ENCODE measurements at regions not wholly inside any gene's neighbourhood (a gene's known extent, or its start where the extent isn't known, plus 50 kb on each side); places are given as distances from the start of the nearest gene placed in this dataset.

DNA sequence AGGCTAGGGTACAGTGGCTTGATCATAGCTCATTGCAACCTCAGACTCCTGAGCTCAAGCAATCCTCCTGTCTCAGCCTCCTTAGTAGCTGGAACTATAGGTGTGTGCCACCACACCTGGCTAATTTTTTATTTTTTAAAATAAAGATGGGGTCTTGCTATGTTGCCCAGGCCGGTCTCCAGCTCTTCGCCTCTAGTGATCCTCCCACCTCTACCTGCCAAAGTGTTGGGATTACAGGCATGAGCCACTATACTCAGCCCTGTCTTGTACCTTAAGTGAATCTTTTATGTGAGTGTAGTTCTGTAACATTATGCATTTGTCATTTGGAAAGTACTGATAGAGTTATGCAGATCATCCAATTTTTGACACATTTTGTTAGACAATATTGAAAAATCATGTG, 66.9 kb upstream of the C15orf39 start:
- TF ChIP-seq, protein P1, sequence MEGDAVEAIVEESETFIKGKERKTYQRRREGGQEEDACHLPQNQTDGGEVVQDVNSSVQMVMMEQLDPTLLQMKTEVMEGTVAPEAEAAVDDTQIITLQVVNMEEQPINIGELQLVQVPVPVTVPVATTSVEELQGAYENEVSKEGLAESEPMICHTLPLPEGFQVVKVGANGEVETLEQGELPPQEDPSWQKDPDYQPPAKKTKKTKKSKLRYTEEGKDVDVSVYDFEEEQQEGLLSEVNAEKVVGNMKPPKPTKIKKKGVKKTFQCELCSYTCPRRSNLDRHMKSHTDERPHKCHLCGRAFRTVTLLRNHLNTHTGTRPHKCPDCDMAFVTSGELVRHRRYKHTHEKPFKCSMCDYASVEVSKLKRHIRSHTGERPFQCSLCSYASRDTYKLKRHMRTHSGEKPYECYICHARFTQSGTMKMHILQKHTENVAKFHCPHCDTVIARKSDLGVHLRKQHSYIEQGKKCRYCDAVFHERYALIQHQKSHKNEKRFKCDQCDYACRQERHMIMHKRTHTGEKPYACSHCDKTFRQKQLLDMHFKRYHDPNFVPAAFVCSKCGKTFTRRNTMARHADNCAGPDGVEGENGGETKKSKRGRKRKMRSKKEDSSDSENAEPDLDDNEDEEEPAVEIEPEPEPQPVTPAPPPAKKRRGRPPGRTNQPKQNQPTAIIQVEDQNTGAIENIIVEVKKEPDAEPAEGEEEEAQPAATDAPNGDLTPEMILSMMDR (conservative IDR thresholded peaks at IDR 0.05; ENCODE audit: low read depth, low read length), result no peak
- H3K4me3 ChIP-seq (ENCODE audit: low read depth, low read length), result no peak overlapping the region
- no peak for DNase-seq (ENCODE audit: low read depth)

DNA sequence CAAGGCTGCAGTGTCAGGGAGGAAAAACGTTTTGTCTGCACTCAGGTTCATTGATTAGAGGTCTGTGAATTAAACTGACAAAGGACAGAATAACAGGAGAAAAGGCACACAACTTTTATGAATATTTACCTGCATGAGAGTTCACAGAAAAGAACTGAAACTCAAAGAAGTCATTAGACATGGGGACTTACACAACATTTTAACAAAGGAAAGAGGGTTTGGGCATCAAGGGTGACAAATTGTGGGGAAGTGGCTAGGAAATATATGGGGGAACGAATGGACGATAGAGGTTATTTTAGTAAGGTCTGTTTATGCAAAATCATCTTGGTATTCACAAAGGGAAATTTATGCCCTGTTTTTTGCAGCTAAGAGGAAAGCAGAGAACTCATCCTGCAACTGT, 65.6 kb upstream of the C15orf39 start:
- TF ChIP-seq, protein P1 (conservative IDR thresholded peaks at IDR 0.05; ENCODE audit: low read depth, low read length), result no peak

DNA sequence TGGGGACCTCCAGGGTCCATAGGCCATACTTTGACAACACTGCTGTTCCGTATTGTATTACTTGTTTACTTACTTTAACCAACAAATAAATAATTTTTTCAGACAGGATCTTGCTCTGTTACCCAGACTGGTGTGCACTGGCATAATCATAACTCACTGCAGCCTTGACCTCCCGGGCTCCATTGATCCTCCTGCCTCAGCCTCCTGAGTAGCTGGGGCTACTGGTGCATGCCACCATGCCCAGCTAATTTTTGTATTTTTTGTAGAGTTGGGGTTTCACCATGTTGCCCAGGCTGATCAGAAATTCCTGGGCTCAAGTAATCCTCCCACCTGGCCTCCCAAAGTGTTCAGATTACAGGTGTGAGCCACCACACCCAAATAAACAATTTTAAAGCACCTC, 64.9 kb upstream of the C15orf39 start:
- TF ChIP-seq, protein P1 (conservative IDR thresholded peaks at IDR 0.05; ENCODE audit: low read depth, low read length), result no peak
- DNase-seq (ENCODE audit: low read depth), result no peak
- H3K4me3 ChIP-seq (ENCODE audit: low read depth, low read length), result no peak overlapping the region

More for the DNA sequence above, 65.6 kb upstream of the C15orf39 start:
- no peak for DNase-seq (ENCODE audit: low read depth)
- no peak overlapping the region for H3K4me3 ChIP-seq (ENCODE audit: low read depth, low read length)

DNA sequence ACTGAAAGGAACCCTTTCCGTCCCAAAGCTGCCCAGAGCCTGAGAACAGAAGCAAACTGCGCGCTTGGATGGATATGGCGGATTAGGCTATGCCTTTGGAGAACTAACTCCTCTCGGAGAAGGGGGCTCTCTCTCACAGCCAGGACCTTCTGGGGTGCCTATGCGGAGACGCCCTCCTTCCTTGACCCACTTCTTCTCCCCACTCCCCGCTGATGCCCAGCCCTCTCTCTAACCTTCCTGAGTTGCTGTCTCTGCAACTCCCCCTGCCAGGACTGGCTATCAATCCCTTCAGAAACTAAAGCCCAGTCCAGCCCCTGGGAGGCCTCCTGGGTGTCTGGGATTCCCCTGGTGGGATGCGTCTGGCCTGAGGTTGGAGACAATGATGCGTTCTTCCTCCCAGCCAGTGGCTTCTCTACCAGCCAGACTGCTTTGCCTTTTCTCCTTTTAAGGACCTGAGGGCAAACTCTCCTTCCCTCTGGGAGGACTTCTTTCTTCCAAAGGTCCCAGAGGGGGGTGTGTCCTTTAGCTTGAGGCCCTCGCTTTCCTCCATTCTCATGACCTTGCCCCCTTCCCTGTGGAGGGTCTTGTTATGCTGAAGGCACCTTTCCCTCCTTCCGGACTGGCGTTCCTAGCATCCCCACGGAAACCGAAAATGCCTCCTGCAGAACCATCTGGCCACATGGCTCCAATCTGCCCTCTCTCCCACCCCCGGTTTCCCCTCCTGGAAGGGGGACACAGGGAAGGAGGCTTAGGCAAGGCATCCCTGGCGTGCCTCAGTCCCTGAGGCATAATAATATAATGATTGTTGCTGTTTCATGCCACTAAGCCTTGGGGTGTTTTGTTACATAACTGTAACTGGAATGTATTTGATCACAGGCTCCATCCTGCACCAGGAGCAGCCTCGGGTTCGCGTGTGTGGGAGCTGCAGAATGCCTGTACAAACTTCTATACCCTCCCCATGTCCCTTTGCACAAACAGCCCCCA, 63.4 kb upstream of the C15orf39 start:
- TF ChIP-seq, protein P1 (conservative IDR thresholded peaks at IDR 0.05; ENCODE audit: low read depth, low read length), result no peak
- no peak overlapping the region for H3K4me3 ChIP-seq (ENCODE audit: low read depth, low read length)
- no peak for DNase-seq (ENCODE audit: low read depth)

DNA sequence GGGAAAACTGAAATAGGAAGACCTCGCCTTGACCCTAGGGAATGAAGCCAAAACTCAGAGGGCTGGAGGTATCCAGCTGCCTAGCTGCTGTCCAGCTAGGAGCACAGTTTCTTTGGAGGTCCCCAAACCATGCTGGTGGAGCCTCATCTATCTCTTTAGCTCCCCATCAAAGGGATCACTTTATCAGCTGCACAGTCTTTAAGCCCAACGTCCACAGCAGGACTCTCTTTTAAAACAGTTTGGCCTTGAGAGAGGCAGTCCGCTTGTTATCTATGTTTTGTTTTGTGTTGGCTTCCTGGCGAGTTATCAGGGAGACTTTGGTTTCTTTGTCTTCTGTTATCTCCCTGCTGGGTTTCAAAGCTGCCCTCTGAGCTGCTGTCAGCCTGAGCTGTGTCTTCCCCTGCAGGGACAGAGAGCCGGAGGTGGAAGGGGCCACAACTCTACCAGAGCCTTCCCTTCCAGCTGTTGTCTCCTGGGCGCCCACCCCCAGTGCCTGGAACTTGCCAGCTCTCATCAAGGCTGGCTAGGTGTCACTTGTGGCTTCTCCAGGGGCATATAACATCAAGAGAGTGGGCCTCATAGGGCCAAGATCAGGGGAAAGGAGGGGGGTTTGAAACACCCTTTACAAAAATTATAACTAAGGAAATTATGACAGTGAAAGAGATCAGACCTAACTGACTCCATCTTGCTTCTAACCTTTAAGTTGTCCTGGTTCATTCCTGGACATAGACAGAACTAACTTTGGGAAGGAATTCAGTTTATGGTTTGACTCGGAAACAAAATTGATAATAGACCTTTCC, 61.4 kb upstream of the C15orf39 start:
- H3K4me3 ChIP-seq (ENCODE audit: low read depth, low read length), result no peak overlapping the region
- DNase-seq (ENCODE audit: low read depth), result no peak
- TF ChIP-seq, protein P1 (conservative IDR thresholded peaks at IDR 0.05; ENCODE audit: low read depth, low read length), result no peak

DNA sequence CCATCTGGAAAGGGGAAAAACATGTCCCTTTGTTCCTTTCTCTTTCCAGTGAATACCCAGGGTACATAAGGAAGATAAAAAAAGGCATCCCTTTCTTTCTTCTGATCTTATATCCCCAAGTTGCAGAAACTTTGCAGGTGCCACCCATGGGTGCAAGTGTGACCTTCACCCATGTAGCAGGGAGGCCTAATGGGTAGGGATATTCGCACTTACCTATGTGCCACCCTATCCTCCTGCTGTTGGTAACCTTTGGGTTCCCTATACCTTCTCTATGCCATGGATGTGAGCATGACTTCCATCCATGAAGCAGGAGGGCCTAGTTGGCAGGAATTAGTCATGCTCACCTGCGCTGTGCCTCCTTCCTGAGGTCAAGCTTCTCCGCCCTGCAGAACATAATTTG, 59.2 kb upstream of the C15orf39 start:
- TF ChIP-seq, protein P1 (conservative IDR thresholded peaks at IDR 0.05; ENCODE audit: low read depth, low read length), result no peak
- H3K4me3 ChIP-seq (ENCODE audit: low read depth, low read length), result no peak overlapping the region
- no peak for DNase-seq (ENCODE audit: low read depth)

Data from epithelial cell of proximal tubule (primary cell).